Suprapubic skin (tissue), 4 donors: ENCODE measurements at regions not wholly inside any gene's neighbourhood (a gene's known extent, or its start where the extent isn't known, plus 50 kb on each side); places are given as distances from the start of the nearest gene placed in this dataset.

Source experiments
- DNase-seq, 2 donors: peaks; one replicate each; pipeline ENCODE4 v3.0.0-alpha.2; 2019; ENCODE audit warnings: low spot score in 2 of 2
- H3K27ac ChIP-seq: fragments of 200-600 bp; sonication (generic); one replicate; pipeline ENCODE4 v1.5.1; 2019
- H3K27me3 ChIP-seq: fragments of 200-600 bp; sonication (generic); one replicate; pipeline ENCODE4 v1.5.1; 2019
- H3K36me3 ChIP-seq: fragments of 200-600 bp; sonication (generic); one replicate; pipeline ENCODE4 v1.5.1; 2019
- H3K4me1 ChIP-seq: fragments of 200-600 bp; sonication (generic); one replicate; pipeline ENCODE4 v1.5.1; 2019
- H3K4me3 ChIP-seq: fragments of 200-600 bp; sonication (generic); one replicate; pipeline ENCODE4 v1.5.1; 2019; ENCODE audit warnings: mild to moderate bottlenecking
- H3K9me3 ChIP-seq: fragments of 200-600 bp; sonication (generic); one replicate; pipeline ENCODE4 v1.5.1; 2019
- CTCF ChIP-seq, 2 donors: fragments of 200-600 bp in 1 of 2; fragments of 450-650 bp in 1 of 2; sonication (generic) in 1 of 2; IDR thresholded peaks; one replicate each; pipeline ENCODE4 v1.5.1; 2016 to 2019; ENCODE audit warnings: antibody characterized with exemption in 2 of 2, mild to moderate bottlenecking in 1 of 2, moderate library complexity in 1 of 2
- EP300 ChIP-seq: sonication (generic); formaldehyde crosslinking; IDR thresholded peaks from one replicate; pipeline ENCODE4 v1.6.1; 2017; ENCODE audit warnings: antibody characterized with exemption
- POLR2A ChIP-seq, 2 donors: fragments of 450-650 bp; IDR thresholded peaks; one replicate each; pipeline ENCODE4 v1.6.1; 2017; ENCODE audit warnings: antibody characterized with exemption in 2 of 2, mild to moderate bottlenecking in 2 of 2, moderate library complexity in 2 of 2
- POLR2AphosphoS5 ChIP-seq, 3 donors: sonication (generic); formaldehyde crosslinking; IDR thresholded peaks; one replicate each; pipeline ENCODE4 v1.6.1; 2017; ENCODE audit warnings: antibody characterized with exemption in 3 of 3
- WGBS: methylation state at CpG from one replicate; pipeline ENCODE4 v1.1.5; 2018; 5-methylcytosine and 5-hydroxymethylcytosine counted together

GRCh38 chr2:33933203-33933602 is 334.1 kb upstream of the FAM98A start:
- no peaks in the 10 kb centered on the region for H3K9me3 ChIP-seq
- no peak overlapping the region for H3K4me3 ChIP-seq
- TF ChIP-seq POLR2AphosphoS5 (IDR thresholded peaks at IDR 0.05) (no peak), CTCF (IDR thresholded peaks at IDR 0.05) (no peak), EP300 (no peak), POLR2A (IDR thresholded peaks at IDR 0.05) (no peak)
- no peak overlapping the region for H3K27ac ChIP-seq
- H3K27me3 ChIP-seq: no peaks in the 10 kb centered on the region
- no peaks in the 10 kb centered on the region for H3K36me3 ChIP-seq
- no peaks in the 10 kb centered on the region for H3K4me1 ChIP-seq
- DNase-seq: no peak

DNA sequence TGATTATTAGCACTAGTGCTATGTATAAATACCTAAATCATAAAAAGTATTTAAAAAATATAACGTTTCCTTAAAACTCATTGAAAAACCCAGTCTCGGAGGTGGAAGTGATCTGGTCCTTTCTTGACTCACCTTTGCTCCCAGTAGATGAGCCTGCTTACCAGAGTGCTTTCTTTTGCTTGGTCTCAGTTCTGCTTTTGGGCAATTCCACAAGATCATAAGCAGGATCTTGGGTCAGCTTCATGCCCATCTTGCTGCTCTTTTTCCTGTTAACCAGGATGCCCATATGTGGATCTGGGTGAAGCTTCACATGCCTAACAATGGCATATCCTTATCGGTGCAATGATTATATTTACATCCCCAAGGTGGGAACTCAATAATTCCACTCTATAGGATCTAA is 332.1 kb upstream of the FAM98A start:
- TF ChIP-seq POLR2AphosphoS5 (IDR thresholded peaks at IDR 0.05): no peak
- no peak for TF ChIP-seq EP300
- no peak for TF ChIP-seq CTCF (IDR thresholded peaks at IDR 0.05)
- TF ChIP-seq POLR2A (IDR thresholded peaks at IDR 0.05): no peak
- no peaks in the 10 kb centered on the region for H3K4me1 ChIP-seq
- H3K27ac ChIP-seq: no peak overlapping the region
- no peaks in the 10 kb centered on the region for H3K27me3 ChIP-seq
- DNase-seq: no peak
- no peaks in the 10 kb centered on the region for H3K9me3 ChIP-seq
- no peaks in the 10 kb centered on the region for H3K36me3 ChIP-seq
- 93% methylated on average over 3 of the region's 3 CpGs for WGBS
- no peak overlapping the region for H3K4me3 ChIP-seq

DNA sequence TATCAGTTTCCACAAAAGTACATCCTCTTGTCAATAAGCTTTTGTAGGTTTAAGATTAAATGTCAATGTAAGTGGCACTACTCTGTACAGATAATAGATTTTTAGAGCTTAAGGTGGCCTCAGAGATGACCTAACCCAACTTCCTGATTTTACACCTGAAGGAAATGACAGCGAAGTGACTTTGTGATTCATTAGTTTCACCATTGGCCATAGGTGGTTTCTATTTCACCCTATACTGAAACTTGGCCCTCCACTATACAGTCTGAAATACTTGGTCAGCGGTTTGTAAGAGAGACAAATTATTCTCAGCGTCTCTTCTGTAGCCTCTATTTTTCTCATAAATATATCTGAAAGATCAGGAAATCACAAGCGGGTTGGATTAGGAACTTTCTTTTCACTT is 330.4 kb upstream of the FAM98A start:
- H3K9me3 ChIP-seq: no peaks in the 10 kb centered on the region
- H3K36me3 ChIP-seq: no peaks in the 10 kb centered on the region
- H3K4me3 ChIP-seq: no peak overlapping the region
- TF ChIP-seq EP300 (no peak), POLR2A (IDR thresholded peaks at IDR 0.05) (no peak), CTCF (IDR thresholded peaks at IDR 0.05) (no peak)
- WGBS: 87% methylated on average over 4 of the region's 4 CpGs
- DNase-seq: no peak
- no peak overlapping the region for H3K27ac ChIP-seq
- H3K4me1 ChIP-seq: no peaks in the 10 kb centered on the region
- H3K27me3 ChIP-seq: no peaks in the 10 kb centered on the region

DNA sequence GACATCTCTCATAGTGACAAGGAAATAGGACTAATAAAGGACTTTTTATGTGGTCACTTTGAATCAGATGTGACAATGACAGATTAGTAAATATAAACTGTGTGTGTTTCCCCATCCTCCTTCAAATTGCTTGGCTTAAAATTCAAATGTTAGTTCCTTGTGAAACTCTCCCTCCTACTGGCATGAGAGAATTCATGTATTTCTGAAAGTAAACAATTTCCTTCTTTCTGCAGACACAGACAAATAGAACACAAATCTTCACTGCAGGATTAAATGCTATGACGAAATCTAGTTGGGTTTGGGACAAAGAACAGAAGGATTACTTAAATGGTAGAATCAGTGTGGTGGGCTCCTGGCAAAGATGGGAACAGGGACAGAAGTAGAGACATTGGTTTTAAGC is 328.7 kb upstream of the FAM98A start:
- Histone ChIP-seq H3K4me3 (no peak overlapping the region), H3K27me3 (no peaks in the 10 kb centered on the region), H3K36me3 (no peaks in the 10 kb centered on the region), H3K9me3 (no peaks in the 10 kb centered on the region), H3K4me1 (no peaks in the 10 kb centered on the region), H3K27ac (no peak overlapping the region)
- no peak for TF ChIP-seq POLR2AphosphoS5 (IDR thresholded peaks at IDR 0.05)
- no peak for TF ChIP-seq POLR2A (IDR thresholded peaks at IDR 0.05)
- TF ChIP-seq EP300: no peak
- no peak for TF ChIP-seq CTCF (IDR thresholded peaks at IDR 0.05)
- whole genome bisulfite sequencing: 77% methylated on average over 1 of the region's 1 CpG
- DNase-seq: no peak

DNA sequence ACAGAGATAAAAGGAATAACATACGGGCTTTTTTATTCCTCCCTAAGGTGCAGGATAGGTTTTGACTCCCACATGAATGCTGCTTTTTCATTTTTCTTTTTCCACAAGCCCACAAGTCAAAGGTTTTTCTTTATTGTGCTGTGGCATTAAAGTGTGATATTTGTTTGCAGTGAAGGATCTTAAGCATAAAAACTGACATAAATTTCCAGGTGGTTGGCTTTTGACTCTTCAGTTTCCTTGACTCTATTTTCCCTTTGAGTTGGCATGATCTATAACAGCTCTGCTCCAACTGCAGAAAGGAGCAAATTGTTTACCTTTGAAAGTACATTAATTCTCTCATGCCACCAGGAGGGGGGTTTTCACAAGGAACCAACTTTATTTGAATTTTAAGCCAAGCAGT is 326.2 kb upstream of the FAM98A start:
- Histone ChIP-seq H3K27me3 (no peaks in the 10 kb centered on the region), H3K36me3 (no peaks in the 10 kb centered on the region), H3K9me3 (no peaks in the 10 kb centered on the region), H3K4me3 (no peak overlapping the region), H3K4me1 (no peaks in the 10 kb centered on the region), H3K27ac (no peak overlapping the region)
- no peak for DNase-seq
- 38% methylated on average over 1 of the region's 1 CpG for WGBS
- TF ChIP-seq POLR2A (IDR thresholded peaks at IDR 0.05): no peak
- TF ChIP-seq CTCF (IDR thresholded peaks at IDR 0.05): no peak
